Bronchial epithelial cell (primary cell): ENCODE measurements at regions not wholly inside any gene's neighbourhood (a gene's known extent, or its start where the extent isn't known, plus 50 kb on each side); places are given as distances from the start of the nearest gene placed in this dataset.

Source experiments
- DNase-seq: peaks from one replicate; pipeline ENCODE4 v3.0.0-alpha.2; 2010; ENCODE audit warnings: low read depth
- FAIRE-seq: peaks from 2 replicates; lab custom pipeline; 2011; peaks lifted over from hg19 to GRCh38; lab: Jason Lieb, UNC
- H3K27me3 ChIP-seq: 2 replicates; pipeline ENCODE4 v1.5.1; 2011; ENCODE audit warnings: low read length; ENCODE audit not compliant: control insufficient read depth, insufficient read depth
- H3K36me3 ChIP-seq: 2 replicates; pipeline ENCODE4 v1.5.1; 2011; ENCODE audit warnings: low read length; ENCODE audit not compliant: control insufficient read depth, insufficient read depth
- H3K4me3 ChIP-seq: 2 replicates; pipeline ENCODE4 v1.5.1; 2011; ENCODE audit warnings: mild to moderate bottlenecking, low read depth, low read length, control low read depth
- CTCF ChIP-seq: IDR thresholded peaks from 2 replicates; pipeline ENCODE4 v1.5.1; 2011; ENCODE audit warnings: mild to moderate bottlenecking, moderate library complexity, low read length, control low read depth, inconsistent platforms; ENCODE audit not compliant: insufficient read depth, severe bottlenecking

- Histone ChIP-seq H3K27me3 (no peaks in the 10 kb centered on the region), H3K36me3 (no peaks in the 10 kb centered on the region), H3K4me3 (no peak overlapping the region)
- TF ChIP-seq CTCF = no peak
- peak; percentile 14 for DNase-seq
- no peak for FAIRE-seq
These were observed 334.5 kb upstream of the PCDH7 start for GRCh38 chr4:30385650-30386049.

- FAIRE-seq = no peak
- DNase-seq = peak; percentile 86
- Histone ChIP-seq H3K36me3 (no peaks in the 10 kb centered on the region), H3K4me3 (no peak overlapping the region), H3K27me3 (no peaks in the 10 kb centered on the region)
- no peak for TF ChIP-seq CTCF
These were observed 333.8 kb upstream of the PCDH7 start for GRCh38 chr4:30386266-30386895.

- no peak for FAIRE-seq
- no peak for DNase-seq
- TF ChIP-seq CTCF = no peak
- no peak overlapping the region for H3K4me3 ChIP-seq
- H3K36me3 ChIP-seq = no peaks in the 10 kb centered on the region
- H3K27me3 ChIP-seq = no peaks in the 10 kb centered on the region
These were observed 324.3 kb upstream of the PCDH7 start for GRCh38 chr4:30395902-30396301.

- H3K4me3 ChIP-seq = no peak overlapping the region
- peak; percentile 61 for DNase-seq
- no peak for FAIRE-seq
- TF ChIP-seq CTCF = no peak
- no peaks in the 10 kb centered on the region for H3K36me3 ChIP-seq
- no peaks in the 10 kb centered on the region for H3K27me3 ChIP-seq
These were observed 323.2 kb upstream of the PCDH7 start for GRCh38 chr4:30396772-30397475.

- no peak for TF ChIP-seq CTCF
- no peaks in the 10 kb centered on the region for H3K27me3 ChIP-seq
- FAIRE-seq = no peak
These were observed 320.7 kb upstream of the PCDH7 start for GRCh38 chr4:30399476-30399875.

More at GRCh38 chr4:30399476-30399875, 320.7 kb upstream of the PCDH7 start:
- no peak for DNase-seq
- no peak overlapping the region for H3K4me3 ChIP-seq
- no peaks in the 10 kb centered on the region for H3K36me3 ChIP-seq
